Superior temporal gyrus (tissue), 1 donor: ENCODE measurements at regions not wholly inside any gene's neighbourhood (a gene's known extent, or its start where the extent isn't known, plus 50 kb on each side); places are given as distances from the start of the nearest gene placed in this dataset.
A peak's percentile ranks its signal among the peaks of the same experiment; 100 is the strongest.

Experiments
- DNase-seq: peaks from one replicate; pipeline ENCODE4 v3.0.0-alpha.2; 2016; ENCODE audit errors: extremely low spot score

DNA sequence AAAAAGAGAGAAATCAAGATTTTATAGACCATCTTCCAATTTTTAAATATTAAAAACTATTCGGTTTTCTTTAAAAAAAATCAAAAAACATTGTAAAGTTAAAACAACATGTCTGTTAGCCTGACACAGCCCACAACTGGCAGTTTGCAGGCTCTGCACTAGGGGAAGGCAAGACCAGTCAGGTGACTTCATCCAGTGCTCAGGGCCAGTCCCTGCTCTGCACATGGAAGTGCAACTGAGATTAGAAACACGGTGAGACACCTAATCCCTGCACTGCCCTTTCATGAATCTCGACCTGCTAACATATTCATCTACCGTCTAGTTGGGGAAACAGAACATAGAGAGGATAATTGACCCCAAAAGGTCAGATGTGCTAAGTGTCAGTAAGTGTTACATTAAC lies 135.2 kb downstream of the BARD1 start:
- DNase-seq, result no peak

DNA sequence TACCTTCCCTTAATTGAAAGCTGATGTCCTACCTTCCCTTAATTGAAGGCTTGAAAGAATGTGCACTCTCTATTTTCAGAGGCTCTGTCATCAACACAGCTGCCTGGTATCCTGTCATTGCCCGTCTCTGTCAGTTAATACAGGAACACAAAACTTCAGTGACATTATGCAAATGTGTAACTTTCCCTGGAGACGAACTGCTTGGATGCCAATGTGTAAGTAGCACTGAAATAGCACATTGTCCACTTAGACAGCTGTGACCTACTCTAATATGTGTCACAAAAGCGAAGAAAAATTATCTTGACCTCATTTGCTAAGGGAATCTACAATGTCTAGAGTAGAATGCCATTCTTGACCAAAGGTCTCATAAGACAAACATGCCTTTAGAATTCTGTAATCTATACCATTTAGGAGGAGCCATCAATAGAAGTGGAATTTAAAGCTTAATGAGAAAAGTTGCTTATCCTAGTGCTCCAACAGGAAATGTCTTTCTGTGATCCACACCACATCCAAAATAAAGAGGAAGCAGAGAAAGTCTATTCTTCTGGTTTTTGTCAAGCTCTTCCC lies 138.1 kb downstream of the BARD1 start:
- no peak for DNase-seq

DNA sequence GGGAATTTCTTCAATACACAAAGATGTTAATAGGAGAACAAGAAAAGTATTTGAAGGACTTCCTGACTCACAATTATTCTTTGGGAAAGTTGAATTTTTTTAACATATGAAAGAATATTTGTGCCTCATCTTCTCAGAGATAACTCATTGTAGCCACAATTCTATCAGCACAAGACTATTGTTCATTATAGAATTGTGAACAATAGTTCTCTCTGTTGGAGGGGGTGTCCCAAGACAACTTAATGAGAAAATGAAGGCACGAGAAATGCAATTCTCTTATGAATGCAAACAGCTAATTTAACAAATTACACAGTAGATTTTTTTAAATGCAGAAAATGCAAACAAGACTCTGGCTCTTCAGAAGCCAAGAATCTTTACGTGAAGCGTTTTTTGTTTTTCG lies 157.0 kb downstream of the BARD1 start:
- DNase-seq, result peak; percentile 51

DNA sequence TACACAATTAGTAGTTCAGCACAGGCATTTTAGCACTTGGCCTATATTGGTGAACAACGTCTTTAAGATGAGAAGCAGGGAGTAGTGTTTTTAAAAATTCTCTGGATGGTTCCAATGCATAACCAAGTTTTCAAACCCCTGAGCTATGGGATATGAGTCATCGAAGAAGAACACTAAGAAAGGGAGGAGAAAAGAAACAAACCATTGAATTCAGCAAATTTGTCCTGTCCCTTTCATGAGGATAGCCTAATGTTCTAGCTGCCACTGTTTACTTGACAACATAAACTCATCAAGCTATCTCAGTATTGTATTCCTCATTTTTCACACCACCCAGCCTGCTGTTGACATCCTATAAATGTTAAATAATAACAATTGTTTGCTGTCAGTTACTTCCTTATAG lies 158.0 kb downstream of the BARD1 start:
- no peak for DNase-seq

DNA sequence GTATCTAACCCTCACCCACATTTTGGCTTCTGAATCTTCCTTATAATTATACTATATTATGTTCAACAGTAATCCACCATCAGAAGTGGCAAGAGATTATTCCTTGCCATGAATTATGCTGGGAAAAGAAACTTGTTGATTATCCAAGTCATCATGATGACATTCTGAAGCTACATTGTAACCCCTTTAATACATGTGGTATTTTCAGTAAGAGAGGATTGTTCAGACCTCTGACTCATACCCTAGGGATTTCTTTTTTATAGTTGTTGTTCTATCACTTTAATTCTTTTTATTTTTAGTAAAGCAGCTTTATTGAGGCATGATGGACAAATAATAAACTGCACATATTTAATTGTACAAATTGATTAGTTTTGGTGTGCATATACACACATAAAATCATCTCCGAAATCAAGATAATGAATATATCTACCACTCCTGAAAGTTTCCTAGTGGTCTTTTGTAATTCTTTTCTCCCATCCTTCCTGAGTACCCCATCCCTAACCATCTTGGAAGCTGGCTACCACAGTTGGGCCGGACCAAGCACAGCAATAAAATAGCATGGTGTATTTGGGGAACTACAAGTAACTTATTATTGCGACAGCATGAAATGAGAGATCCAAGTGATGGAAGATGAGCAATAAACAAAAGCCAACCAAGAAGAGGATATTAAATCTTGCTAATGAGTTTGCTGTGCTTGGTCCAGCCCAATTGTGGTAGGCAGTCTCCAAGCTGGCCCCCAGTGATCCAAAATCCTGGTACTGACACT lies 159.9 kb downstream of the BARD1 start:
- DNase-seq, result no peak

DNA sequence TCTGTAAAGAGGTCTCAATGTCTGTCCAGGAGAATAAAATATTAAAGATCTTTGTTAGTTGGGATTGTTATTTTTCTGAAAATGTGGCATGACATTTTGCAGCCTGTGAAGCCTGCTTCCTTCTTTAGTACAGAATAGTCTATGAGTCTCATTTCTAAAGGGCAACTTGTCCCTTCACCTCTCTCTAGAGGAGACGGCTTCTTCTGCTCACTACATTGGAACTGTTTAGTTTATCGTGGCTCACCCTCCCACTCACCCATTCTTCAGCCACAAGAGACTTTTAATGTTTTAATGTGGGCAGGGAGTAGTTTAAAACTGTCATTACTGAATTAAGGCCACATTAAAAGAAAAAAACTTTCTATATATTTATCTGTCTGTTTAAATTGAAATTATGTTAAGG lies 161.0 kb downstream of the BARD1 start:
- DNase-seq, result no peak

DNA sequence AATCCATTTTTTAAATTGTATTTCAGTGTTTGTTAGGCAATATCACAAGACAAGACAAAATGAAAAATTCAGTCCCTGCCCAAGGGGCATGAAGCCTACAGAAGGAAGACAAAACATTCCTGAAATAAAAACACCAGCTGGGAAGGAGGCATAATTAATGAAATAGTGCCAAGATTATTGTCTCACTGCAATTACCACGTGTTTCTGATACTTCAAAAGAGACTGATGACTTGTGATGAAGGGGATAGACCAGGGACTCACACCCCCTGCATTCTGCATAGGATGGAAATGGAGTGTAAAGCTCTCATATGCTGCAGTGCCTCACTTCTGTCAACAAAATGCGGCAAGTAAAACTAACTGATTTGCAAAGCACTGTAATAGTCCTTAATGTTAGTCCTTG lies 178.1 kb downstream of the BARD1 start:
- DNase-seq, result no peak

DNA sequence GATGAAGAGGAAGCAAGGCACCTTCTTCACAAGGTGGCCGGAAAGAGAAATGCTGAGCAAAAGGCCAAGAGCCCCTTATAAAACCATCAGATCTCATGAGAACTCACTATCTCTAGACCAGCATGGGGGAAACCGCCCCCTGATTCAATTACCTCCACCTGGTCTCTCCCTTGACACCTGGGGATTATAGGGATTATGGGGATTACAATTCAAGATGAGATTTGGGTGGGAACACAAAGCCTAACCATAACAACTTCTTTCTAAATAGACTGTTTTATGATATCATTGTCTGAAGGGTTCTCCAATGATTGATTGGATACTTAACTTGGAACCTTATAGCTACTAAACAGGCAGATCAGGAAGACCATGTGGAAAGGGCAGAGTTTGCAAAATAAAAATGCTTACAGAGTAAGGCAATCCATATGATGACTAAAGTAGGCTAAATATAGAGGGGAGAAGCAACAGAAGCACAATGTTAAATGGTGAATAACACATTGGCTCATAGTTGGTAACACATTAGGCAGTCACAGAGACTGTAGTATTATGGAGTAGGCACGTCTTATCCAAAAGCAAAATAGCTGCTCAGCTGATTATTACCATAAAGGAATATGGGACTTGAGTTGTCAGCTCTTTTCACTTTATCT lies 179.0 kb downstream of the BARD1 start:
- DNase-seq, result peak; percentile 23

DNA sequence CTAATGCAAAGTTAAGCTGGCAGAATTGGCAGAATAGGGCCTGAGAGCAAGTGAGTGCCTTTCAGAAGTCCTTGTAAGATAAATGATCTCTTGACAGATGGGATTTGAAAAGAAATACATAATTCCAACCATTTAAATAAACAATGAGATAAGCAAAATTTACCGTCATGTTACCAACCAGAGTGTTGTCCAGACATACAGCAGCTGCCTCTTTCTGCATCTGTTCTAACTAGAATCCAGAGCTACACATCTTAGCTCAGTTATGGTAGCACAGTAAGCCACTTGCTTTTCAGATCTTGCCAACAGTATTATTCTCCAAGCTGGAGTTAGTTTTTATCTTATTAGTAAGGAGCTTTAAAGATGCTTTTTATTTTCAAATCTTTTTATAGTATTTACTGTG lies 179.6 kb downstream of the BARD1 start:
- no peak for DNase-seq
